ENCODE measurements at regions not wholly inside any gene's neighbourhood (a gene's known extent, or its start where the extent isn't known, plus 50 kb on each side); places are given as distances from the start of the nearest gene placed in this dataset.

DNA sequence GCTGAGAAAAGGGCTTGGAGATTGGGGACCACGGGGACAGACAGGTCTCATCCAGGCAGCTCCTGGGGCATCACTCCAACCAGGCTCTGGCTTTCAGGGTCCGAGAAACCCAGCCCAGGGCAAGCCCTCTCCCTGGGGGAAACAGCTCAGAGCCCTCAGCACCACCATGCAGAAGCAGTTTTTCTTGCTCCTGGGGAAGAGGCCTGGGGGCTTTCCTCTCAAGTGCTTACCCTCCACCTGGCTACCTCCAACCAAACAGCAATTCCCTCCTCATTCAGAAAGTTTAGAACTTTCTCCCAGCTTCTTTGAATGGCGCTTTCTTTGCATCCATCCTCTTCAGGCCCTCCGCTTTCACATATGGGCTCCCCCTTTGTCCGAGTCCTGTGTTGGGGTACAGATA, 110.4 kb upstream of the PHACTR3 start:
- DNase-seq (ENCODE audit: low read depth, low spot score), result no peak
- Histone ChIP-seq H3K9me1 (replicated peaks; ENCODE audit: control insufficient read depth, extremely low read depth, insufficient read depth, low read length) (no peaks in the 10 kb centered on the region), H3K4me1 (ENCODE audit: control insufficient read depth, extremely low read depth, insufficient read depth, low read length) (no peaks in the 10 kb centered on the region), H3K36me3 (ENCODE audit: control insufficient read depth in 2 of 2, extremely low read depth in 1 of 2, insufficient read depth in 2 of 2, low read length in 2 of 2) (no peaks in the 10 kb centered on the region), H3K9me3 (replicated peaks; ENCODE audit: control insufficient read depth, insufficient read depth, low read length) (no peaks in the 10 kb centered on the region), H4K20me1 (replicated peaks; ENCODE audit: control insufficient read depth, extremely low read depth, insufficient read depth, low read length) (no peaks in the 10 kb centered on the region), H3K9ac (replicated peaks; ENCODE audit: extremely low read depth, insufficient read depth, low read length) (no peak overlapping the region), H3K27ac (ENCODE audit: insufficient read depth, low read depth, low read length) (no peak overlapping the region), H3K4me3 (replicated peaks in 1 of 3; ENCODE audit: insufficient read depth in 1 of 3, low read depth in 1 of 3, low read length in 3 of 3) (no peak overlapping the region), H3K79me2 (ENCODE audit: control insufficient read depth, insufficient read depth, low read length) (no peaks in the 10 kb centered on the region), H3K27me3 (ENCODE audit: control insufficient read depth in 2 of 2, insufficient read depth in 2 of 2, low read length in 2 of 2) (no peaks in the 10 kb centered on the region), H3K4me2 (ENCODE audit: insufficient read depth, low read length) (no peak overlapping the region), H2AFZ (ENCODE audit: low read depth, low read length) (no peak overlapping the region)
- dilution Hi-C loops (cut with MboI; ENCODE audit: extremely low pct_ligation_motif_present, low sequenced_read_pairs) (no loop called here), intact Hi-C loops (cut with micrococcal nuclease) (loop anchor here (10.0 kb wide), 2 partner anchors 409 to 439 kb away; no protein-coding TSS in a partner anchor)
- ChIA-PET CTCF (interaction anchor here (0.8 to 4.0 kb wide), 3 partner anchors 11 to 629 kb away, joined by 3 to 57 read pairs (median 3); no protein-coding TSS in a partner anchor), POLR2A (no interaction called here)
- no peak for FAIRE-seq
- no peak for TF ChIP-seq POLR2A (IDR thresholded peaks at IDR 0.05; ENCODE audit: low read depth, low read length)
- TF ChIP-seq FOS (IDR thresholded peaks at IDR 0.05; ENCODE audit: borderline replicate concordance, insufficient read depth, low read length), result no peak
- TF ChIP-seq EZH2 (IDR thresholded peaks at IDR 0.05; ENCODE audit: borderline replicate concordance, low read depth, low read length, severe bottlenecking), result no peak
- TF ChIP-seq POLR2AphosphoS5 (IDR thresholded peaks at IDR 0.05; ENCODE audit: insufficient read depth, low read depth, low read length), result no peak
- no peak for TF ChIP-seq JUN (IDR thresholded peaks at IDR 0.05; ENCODE audit: borderline replicate concordance, insufficient read depth, insufficient read length, low read depth)
- no peak for TF ChIP-seq MYC (IDR thresholded peaks at IDR 0.05; ENCODE audit: low read depth, low read length)
- TF ChIP-seq, protein P1, sequence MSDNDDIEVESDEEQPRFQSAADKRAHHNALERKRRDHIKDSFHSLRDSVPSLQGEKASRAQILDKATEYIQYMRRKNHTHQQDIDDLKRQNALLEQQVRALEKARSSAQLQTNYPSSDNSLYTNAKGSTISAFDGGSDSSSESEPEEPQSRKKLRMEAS (IDR thresholded peaks at IDR 0.05; ENCODE audit: insufficient read depth, insufficient read length), result no peak
- no peak for TF ChIP-seq CTCF (IDR thresholded peaks at IDR 0.05; ENCODE audit: extremely low read depth in 1 of 2, insufficient read depth in 1 of 2, low read depth in 1 of 2, low read length in 2 of 2)
- no peak for TF ChIP-seq GATA2 (IDR thresholded peaks at IDR 0.05; ENCODE audit: insufficient read depth, insufficient read length, low read depth, low read length)
- BruUV-seq (replicated peaks), result no TSS peak

All from endothelial cell of umbilical vein (primary cell).